GM12878 (cell line): ENCODE measurements at regions not wholly inside any gene's neighbourhood (a gene's known extent, or its start where the extent isn't known, plus 50 kb on each side); places are given as distances from the start of the nearest gene placed in this dataset.
A peak's percentile ranks its signal among the peaks of the same experiment; 100 is the strongest.

Experiments used
- ATAC-seq: fragments of 200-7000 bp; cut with Tn5 transposase; 3 replicates; pipeline ENCODE4 v1.9.1; 2020; ENCODE audit warnings: mild to moderate bottlenecking, moderate library complexity
- BruUV-seq: library from RNA; stranded (reverse); fragments of 400-500 nt; replicated peaks from 2 replicates; lab custom pipeline; 2021; lab: Mats Ljungman, UMichigan
- CTCF ChIA-PET: fragments of 300-600 bp; sonication (Branson Sonifier 250); formaldehyde crosslinking; extraction: SDS; loops from one replicate; lab custom pipeline; 2021; ENCODE audit warnings: inconsistent platforms; lab: Yijun Ruan, JAX
- POLR2A ChIA-PET: fragments of 350-600 bp; formaldehyde crosslinking; extraction: SDS; loops from one replicate; lab custom pipeline; 2021; ENCODE audit warnings: inconsistent platforms; lab: Charles Lee
- RAD21 ChIA-PET: fragments of 300-600 bp; sonication (Branson Sonifier 250); formaldehyde crosslinking; loops from one replicate; lab custom pipeline; 2023; ENCODE audit warnings: antibody characterized with exemption; ENCODE audit not compliant: unreplicated experiment; lab: Charles Lee
- SMC1A ChIA-PET: fragments of 300-600 bp; sonication (Branson Sonifier 250); formaldehyde crosslinking; loops from one replicate; lab custom pipeline; 2023; ENCODE audit not compliant: unreplicated experiment, uncharacterized antibody; lab: Charles Lee
- DNase-seq: peaks from one replicate; pipeline ENCODE4 v3.0.0-alpha.2; 2011; ENCODE audit warnings: low read depth, low spot score
- FAIRE-seq: peaks from 3 replicates; lab custom pipeline; 2011; peaks lifted over from hg19 to GRCh38; lab: Jason Lieb, UNC
- H2AFZ ChIP-seq: 2 replicates; pipeline ENCODE4 v1.6.0; 2011; ENCODE audit warnings: low read depth, low read length, control low read depth; ENCODE audit not compliant: control insufficient read depth
- H3K27ac ChIP-seq: 2 replicates; pipeline ENCODE4 v1.5.1; 2011; ENCODE audit warnings: control low read depth; ENCODE audit not compliant: control insufficient read depth, insufficient read depth
- H3K27me3 ChIP-seq, 2 experiments: replicated peaks in 1 of 2; 2 replicates each; pipeline versions ENCODE4 v1.6.0 to v1.6.1; 2011; ENCODE audit warnings: low read length in 1 of 2; ENCODE audit not compliant: control insufficient read depth in 2 of 2, insufficient read depth in 2 of 2
- H3K36me3 ChIP-seq, 2 experiments: 2 replicates each; pipeline ENCODE4 v1.5.1; 2011; ENCODE audit warnings: low read length in 1 of 2; ENCODE audit not compliant: control insufficient read depth in 2 of 2, insufficient read depth in 2 of 2
- H3K4me1 ChIP-seq: 2 replicates; pipeline ENCODE4 v1.6.1; 2011; ENCODE audit warnings: mild to moderate bottlenecking, low read length, moderate library complexity, mixed read lengths; ENCODE audit not compliant: control insufficient read depth, insufficient read depth
- H3K4me2 ChIP-seq: 2 replicates; pipeline ENCODE4 v1.6.0; 2011; ENCODE audit warnings: control low read depth; ENCODE audit not compliant: control insufficient read depth, insufficient read depth
- H3K4me3 ChIP-seq: fragments of 200-600 bp; sonication (generic); 2 replicates; pipeline ENCODE4 v1.5.1; 2016
- H3K79me2 ChIP-seq: 2 replicates; pipeline ENCODE4 v1.6.0; 2011; ENCODE audit warnings: low read length; ENCODE audit not compliant: control insufficient read depth, insufficient read depth
- H3K9ac ChIP-seq: 2 replicates; pipeline ENCODE4 v1.8.0; 2011; ENCODE audit warnings: low read length, control low read depth, mixed read lengths; ENCODE audit not compliant: control insufficient read depth, insufficient read depth
- H3K9me3 ChIP-seq: replicated peaks from 3 replicates; pipeline ENCODE4 v1.5.1; 2011; ENCODE audit warnings: mild to moderate bottlenecking, low read length; ENCODE audit not compliant: control insufficient read depth, insufficient read depth
- H4K20me1 ChIP-seq: 2 replicates; pipeline ENCODE4 v1.6.0; 2011; ENCODE audit not compliant: control insufficient read depth, insufficient read depth
- CHD4 ChIP-seq: fragments of 200-600 bp; sonication (generic); IDR thresholded peaks from 2 replicates; pipeline ENCODE4 v1.6.1; 2016; ENCODE audit warnings: mild to moderate bottlenecking
- KLF5 ChIP-seq: fragments of 450-650 bp; IDR thresholded peaks from 2 replicates; pipeline ENCODE4 v1.6.1; 2014; ENCODE audit warnings: mild to moderate bottlenecking; ENCODE audit not compliant: partially characterized antibody
- NFYA ChIP-seq: IDR thresholded peaks from 2 replicates; pipeline ENCODE4 v1.6.1; 2011; ENCODE audit warnings: low read depth, mild to moderate bottlenecking, low read length, improper control_type of control experiment, borderline replicate concordance
- POLR2AphosphoS2 ChIP-seq: IDR thresholded peaks from 2 replicates; pipeline ENCODE4 v1.6.1; 2011; ENCODE audit warnings: low read depth, mild to moderate bottlenecking, low read length, improper control_type of control experiment, moderate library complexity
- RAD21 ChIP-seq: IDR thresholded peaks from 2 replicates; pipeline ENCODE4 v1.6.1; 2011; ENCODE audit warnings: mild to moderate bottlenecking, low read depth, low read length, moderate library complexity; ENCODE audit not compliant: insufficient read depth
- SMC3 ChIP-seq: IDR thresholded peaks from 2 replicates; pipeline ENCODE4 v1.6.1; 2011; ENCODE audit warnings: low read length, improper control_type of control experiment, borderline replicate concordance
- TCF3 ChIP-seq: IDR thresholded peaks from 2 replicates; pipeline ENCODE4 v1.6.1; 2012; ENCODE audit warnings: low read depth, mild to moderate bottlenecking, low read length, borderline replicate concordance; ENCODE audit not compliant: insufficient read depth
- ZNF384 ChIP-seq: IDR thresholded peaks from 2 replicates; pipeline ENCODE4 v1.6.1; 2012; ENCODE audit warnings: low read depth, mild to moderate bottlenecking, low read length, improper control_type of control experiment, borderline replicate concordance
- WGBS: methylation state at CpG from one replicate; pipeline ENCODE4 v1.1.6; 2016; ENCODE audit warnings: low lambda C conversion rate; ENCODE audit not compliant: insufficient replicate concordance, insufficient coverage; ENCODE audit errors: missing lambda C conversion rate; 5-methylcytosine and 5-hydroxymethylcytosine counted together
- in situ Hi-C: fragments of 300-500 bp; cut with MboI; formaldehyde crosslinking; loops from 9 replicates; pipeline ENCODE4 v1.14.3; 2018; ENCODE audit warnings: mixed read lengths
- intact Hi-C: fragments of 100-400 bp; cut with micrococcal nuclease; formaldehyde crosslinking; loops from one replicate; pipeline ENCODE4 v1.14.2; 2022; ENCODE audit not compliant: unreplicated experiment
- TF ChIP-seq, protein P1 (sequence below): IDR thresholded peaks from 2 replicates; pipeline ENCODE4 v1.6.1; 2011; ENCODE audit warnings: low read depth, mild to moderate bottlenecking, low read length, moderate library complexity, borderline replicate concordance; ENCODE audit errors: extremely low read depth
- TF ChIP-seq, protein P2 (sequence below), 3 experiments: IDR thresholded peaks in 2 of 3; conservative IDR thresholded peaks in 1 of 3; 2 replicates each; pipeline ENCODE4 v1.5.1; 2011; ENCODE audit warnings: low read depth in 3 of 3, low read length in 3 of 3, mild to moderate bottlenecking in 3 of 3, control low read depth in 2 of 3, moderate library complexity in 2 of 3, inconsistent platforms in 1 of 3, mixed read lengths in 1 of 3; ENCODE audit not compliant: control insufficient read depth in 2 of 3, insufficient read depth in 1 of 3; ENCODE audit errors: extremely low read depth in 1 of 3
- TF ChIP-seq, protein P3 (sequence below): fragments of 450-650 bp; IDR thresholded peaks from 2 replicates; pipeline ENCODE4 v1.6.1; 2014; ENCODE audit warnings: mild to moderate bottlenecking

DNA sequence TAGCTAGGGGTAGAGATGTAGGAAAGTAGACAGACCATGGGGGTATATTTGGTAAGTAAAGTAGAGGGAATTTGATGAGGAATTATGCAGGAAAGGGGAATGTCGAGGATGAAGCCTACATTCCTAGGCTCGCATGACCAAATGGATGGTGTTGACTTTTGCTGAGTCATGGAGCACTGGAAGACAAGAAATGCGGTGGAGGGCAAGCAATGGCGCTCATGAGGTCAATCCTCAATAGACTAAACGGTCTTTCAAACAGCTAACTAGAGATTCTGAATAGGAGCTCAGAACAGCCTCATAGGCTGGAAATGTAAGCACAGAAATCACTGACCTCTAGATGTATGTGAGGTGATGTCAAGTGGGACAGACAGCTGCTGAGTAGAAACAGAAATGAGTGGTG is 50.7 kb upstream of the FST start:
- 0 out of 4 replicates have a peak, but pooled peaks cover 0 to 1% of the 10 kb centered on the region in 2 experiments for H3K27me3 ChIP-seq
- no peak overlapping the region for H3K27ac ChIP-seq
- ChIA-PET SMC1A (interaction anchor here (0.7 to 0.8 kb wide), 2 partner anchors 316 to 786 kb away, joined by 3 read pairs; no protein-coding TSS in a partner anchor), RAD21 (no interaction called here), POLR2A (no interaction called here), CTCF (interaction anchor here (0.8 to 1.4 kb wide), 3 partner anchors 53 to 805 kb away, joined by 3 to 4 read pairs (median 3); no protein-coding TSS in a partner anchor)
- no peaks in the 10 kb centered on the region for H4K20me1 ChIP-seq
- no peaks in the 10 kb centered on the region for H3K36me3 ChIP-seq
- no peak overlapping the region for H2AFZ ChIP-seq
- no peak for ATAC-seq
- no peak for DNase-seq
- WGBS, result 41% methylated on average over 5 of the region's 5 CpGs
- TF ChIP-seq ZNF384 (no peak), NFYA (no peak), POLR2AphosphoS2 (no peak)
- TF ChIP-seq, protein P1, sequence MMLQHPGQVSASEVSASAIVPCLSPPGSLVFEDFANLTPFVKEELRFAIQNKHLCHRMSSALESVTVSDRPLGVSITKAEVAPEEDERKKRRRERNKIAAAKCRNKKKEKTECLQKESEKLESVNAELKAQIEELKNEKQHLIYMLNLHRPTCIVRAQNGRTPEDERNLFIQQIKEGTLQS, result no peak
- in situ Hi-C loops (no loop called here), intact Hi-C loops (loop anchor here (5.0 to 10.0 kb wide), 2 partner anchors 257 to 985 kb away; no protein-coding TSS in a partner anchor)
- H3K4me3 ChIP-seq, result no peak overlapping the region
- H3K79me2 ChIP-seq, result no peaks in the 10 kb centered on the region
- H3K4me2 ChIP-seq, result no peak overlapping the region
- BruUV-seq, result no TSS peak
- H3K9me3 ChIP-seq, result no peaks in the 10 kb centered on the region
- no peak for FAIRE-seq
- H3K4me1 ChIP-seq, result no peaks in the 10 kb centered on the region
- H3K9ac ChIP-seq, result no peak overlapping the region

DNA sequence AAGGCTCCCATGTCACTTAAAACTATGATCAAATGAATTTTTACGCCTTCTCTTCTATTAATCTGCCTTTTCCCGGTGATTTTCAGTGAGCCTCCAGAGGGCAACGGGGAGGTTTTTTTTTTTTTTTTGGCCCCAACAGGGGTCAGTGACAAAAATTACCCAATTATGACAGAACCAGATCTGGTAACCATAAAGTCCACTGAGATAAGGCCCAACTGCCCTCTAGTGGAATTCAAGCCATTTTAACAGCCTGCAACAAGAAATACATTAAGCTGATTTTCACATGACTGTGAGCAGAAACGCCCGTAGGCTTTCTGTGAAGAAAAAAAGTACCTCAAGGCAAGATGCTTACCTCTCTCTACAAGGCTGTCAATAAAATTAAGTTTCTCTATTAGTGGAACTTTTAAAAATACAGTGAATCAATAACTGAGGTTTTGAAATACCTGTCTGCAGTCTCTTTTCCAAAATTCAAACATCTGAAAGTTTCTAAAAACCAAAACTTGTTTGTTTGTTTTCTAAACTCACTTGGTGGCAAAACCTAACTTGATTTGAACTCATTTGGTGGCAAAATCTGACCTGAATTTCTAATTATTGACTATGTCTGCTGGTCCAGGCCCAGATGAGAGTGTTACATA is 49.7 kb upstream of the FST start:
- no peaks in the 10 kb centered on the region for H3K36me3 ChIP-seq
- FAIRE-seq, result no peak
- no peaks in the 10 kb centered on the region for H3K27me3 ChIP-seq
- DNase-seq, result no peak
- peak; percentile 55 for ATAC-seq
- no peaks in the 10 kb centered on the region for H4K20me1 ChIP-seq
- H3K9ac ChIP-seq, result no peak overlapping the region
- no peak overlapping the region for H3K4me3 ChIP-seq
- intact Hi-C loops (no loop called here), in situ Hi-C loops (no loop called here)
- ChIA-PET RAD21 (no interaction called here), POLR2A (no interaction called here), CTCF (interaction anchor here (0.7 kb wide), 1 partner anchor 38 kb away, joined by 3 read pairs; no protein-coding TSS in a partner anchor), SMC1A (interaction anchor here (1.3 kb wide), 1 partner anchor 805 kb away, joined by 3 read pairs; no protein-coding TSS in a partner anchor)
- H3K27ac ChIP-seq, result no peak overlapping the region
- no peaks in the 10 kb centered on the region for H3K79me2 ChIP-seq
- no peak overlapping the region for H3K4me2 ChIP-seq
- BruUV-seq, result no TSS peak
- H2AFZ ChIP-seq, result no peak overlapping the region
- 70% methylated on average over 5 of the region's 5 CpGs for WGBS
- H3K9me3 ChIP-seq, result no peaks in the 10 kb centered on the region
- no peaks in the 10 kb centered on the region for H3K4me1 ChIP-seq
- TF ChIP-seq SMC3, result peak; percentile 33; the same call in 1 of the 2 replicates
- TF ChIP-seq, protein P2, sequence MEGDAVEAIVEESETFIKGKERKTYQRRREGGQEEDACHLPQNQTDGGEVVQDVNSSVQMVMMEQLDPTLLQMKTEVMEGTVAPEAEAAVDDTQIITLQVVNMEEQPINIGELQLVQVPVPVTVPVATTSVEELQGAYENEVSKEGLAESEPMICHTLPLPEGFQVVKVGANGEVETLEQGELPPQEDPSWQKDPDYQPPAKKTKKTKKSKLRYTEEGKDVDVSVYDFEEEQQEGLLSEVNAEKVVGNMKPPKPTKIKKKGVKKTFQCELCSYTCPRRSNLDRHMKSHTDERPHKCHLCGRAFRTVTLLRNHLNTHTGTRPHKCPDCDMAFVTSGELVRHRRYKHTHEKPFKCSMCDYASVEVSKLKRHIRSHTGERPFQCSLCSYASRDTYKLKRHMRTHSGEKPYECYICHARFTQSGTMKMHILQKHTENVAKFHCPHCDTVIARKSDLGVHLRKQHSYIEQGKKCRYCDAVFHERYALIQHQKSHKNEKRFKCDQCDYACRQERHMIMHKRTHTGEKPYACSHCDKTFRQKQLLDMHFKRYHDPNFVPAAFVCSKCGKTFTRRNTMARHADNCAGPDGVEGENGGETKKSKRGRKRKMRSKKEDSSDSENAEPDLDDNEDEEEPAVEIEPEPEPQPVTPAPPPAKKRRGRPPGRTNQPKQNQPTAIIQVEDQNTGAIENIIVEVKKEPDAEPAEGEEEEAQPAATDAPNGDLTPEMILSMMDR (IDR thresholded peaks at IDR 0.05 in 2 of 3, conservative IDR thresholded peaks at IDR 0.05 in 1 of 3; ENCODE audit: control insufficient read depth in 2 of 3, extremely low read depth in 1 of 3, insufficient read depth in 1 of 3, low read depth in 3 of 3, low read length in 3 of 3), result peak; percentile 24 to 29 (median 26); a peak in 3 of 6 replicates
- peak; percentile 44 for TF ChIP-seq RAD21
- TF ChIP-seq KLF5, result no peak
- no peak for TF ChIP-seq CHD4
- no peak for TF ChIP-seq TCF3
- TF ChIP-seq, protein P3, sequence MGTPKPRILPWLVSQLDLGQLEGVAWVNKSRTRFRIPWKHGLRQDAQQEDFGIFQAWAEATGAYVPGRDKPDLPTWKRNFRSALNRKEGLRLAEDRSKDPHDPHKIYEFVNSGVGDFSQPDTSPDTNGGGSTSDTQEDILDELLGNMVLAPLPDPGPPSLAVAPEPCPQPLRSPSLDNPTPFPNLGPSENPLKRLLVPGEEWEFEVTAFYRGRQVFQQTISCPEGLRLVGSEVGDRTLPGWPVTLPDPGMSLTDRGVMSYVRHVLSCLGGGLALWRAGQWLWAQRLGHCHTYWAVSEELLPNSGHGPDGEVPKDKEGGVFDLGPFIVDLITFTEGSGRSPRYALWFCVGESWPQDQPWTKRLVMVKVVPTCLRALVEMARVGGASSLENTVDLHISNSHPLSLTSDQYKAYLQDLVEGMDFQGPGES, result no peak
